Ectodermal cell (in vitro differentiated cells): ENCODE measurements at regions not wholly inside any gene's neighbourhood (a gene's known extent, or its start where the extent isn't known, plus 50 kb on each side); places are given as distances from the start of the nearest gene placed in this dataset.

Experiments used
- H3K27ac ChIP-seq: 2 replicates; pipeline ENCODE4 v1.7.0; 2013; ENCODE audit warnings: mild to moderate bottlenecking, low read depth, low read length; ENCODE audit not compliant: insufficient read depth, poor library complexity, severe bottlenecking
- H3K27me3 ChIP-seq: 2 replicates; pipeline ENCODE4 v1.7.0; 2013; ENCODE audit warnings: mild to moderate bottlenecking, low read length; ENCODE audit not compliant: insufficient read depth, control insufficient read depth, poor library complexity, severe bottlenecking
- H3K36me3 ChIP-seq: one replicate; pipeline ENCODE4 v1.7.0; 2013; ENCODE audit warnings: low read length; ENCODE audit not compliant: control insufficient read depth, insufficient read depth
- H3K4me1 ChIP-seq: one replicate; pipeline ENCODE4 v1.7.0; 2013; ENCODE audit warnings: low read length; ENCODE audit not compliant: control insufficient read depth, insufficient read depth
- H3K4me3 ChIP-seq: 2 replicates; pipeline ENCODE4 v1.7.0; 2013; ENCODE audit warnings: low read depth, low read length, control low read depth; ENCODE audit not compliant: insufficient read depth
- H3K9me3 ChIP-seq: 2 replicates; pipeline ENCODE4 v1.7.0; 2013; ENCODE audit warnings: mild to moderate bottlenecking, low read length, moderate library complexity; ENCODE audit not compliant: control insufficient read depth
- WGBS, 2 experiments: methylation state at CpG; one replicate each; pipeline ENCODE4 v1.1.7; 2013; ENCODE audit warnings: missing lambda C conversion rate in 2 of 2; 5-methylcytosine and 5-hydroxymethylcytosine counted together

DNA sequence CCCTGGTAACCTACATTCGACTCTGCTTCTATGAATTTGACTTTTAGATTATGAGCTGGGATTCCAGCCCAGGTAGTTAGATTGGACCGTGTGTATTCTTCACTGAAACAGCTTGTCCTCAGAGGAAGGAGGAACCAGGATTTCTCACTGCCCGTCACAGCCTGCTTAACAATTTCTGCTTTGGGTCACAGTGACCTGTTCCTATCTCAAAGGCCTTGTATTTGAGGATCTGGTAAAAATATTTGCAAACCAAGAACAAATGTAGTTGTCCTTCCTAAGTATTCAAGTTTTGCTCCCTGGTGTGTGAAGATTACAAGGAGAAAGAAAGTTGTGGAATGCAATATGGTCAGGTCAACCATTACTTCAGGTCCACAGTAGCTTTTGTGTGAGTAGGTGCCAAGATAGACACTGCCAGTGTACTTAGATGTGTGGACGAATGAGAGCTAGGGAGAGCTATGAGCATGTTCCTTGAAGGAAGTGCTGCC lies 55.1 kb downstream of the KIF4B start:
- H3K27me3 ChIP-seq = no peaks in the 10 kb centered on the region
- 69 to 89% methylated on average over 3 to 4 of the region's 4 CpGs for WGBS, 2 experiments

DNA sequence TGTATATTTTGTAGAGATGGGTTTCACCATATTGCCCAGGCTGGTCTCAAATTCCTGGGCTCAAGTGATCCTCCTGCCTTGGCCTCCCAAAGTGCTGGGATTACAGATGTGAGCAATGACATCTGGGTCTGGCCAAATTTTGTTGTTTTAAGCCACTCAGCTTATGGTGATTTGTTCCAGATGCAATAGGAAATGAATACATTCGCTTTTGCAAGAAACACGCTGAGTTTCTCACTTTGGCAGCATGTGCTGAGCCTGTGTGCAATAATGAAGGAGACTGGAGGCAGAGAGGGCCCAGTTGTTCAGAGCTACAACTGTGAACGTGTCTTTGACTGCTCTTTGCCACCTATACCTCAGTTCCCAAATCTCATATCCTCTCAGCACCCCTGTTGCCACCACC lies 56.4 kb downstream of the KIF4B start:
- H3K4me1 ChIP-seq = no peaks in the 10 kb centered on the region
- no peak overlapping the region for H3K27ac ChIP-seq
- no peaks in the 10 kb centered on the region for H3K36me3 ChIP-seq
- no peaks in the 10 kb centered on the region for H3K27me3 ChIP-seq
- no peaks in the 10 kb centered on the region for H3K9me3 ChIP-seq
- WGBS, 2 experiments = 82 to 88% methylated on average over 3 of the region's 3 CpGs
- no peak overlapping the region for H3K4me3 ChIP-seq

More for the DNA sequence above, 55.1 kb downstream of the KIF4B start:
- Histone ChIP-seq H3K36me3 (no peaks in the 10 kb centered on the region), H3K27ac (no peak overlapping the region), H3K4me3 (no peak overlapping the region), H3K9me3 (no peaks in the 10 kb centered on the region), H3K4me1 (no peaks in the 10 kb centered on the region)

DNA sequence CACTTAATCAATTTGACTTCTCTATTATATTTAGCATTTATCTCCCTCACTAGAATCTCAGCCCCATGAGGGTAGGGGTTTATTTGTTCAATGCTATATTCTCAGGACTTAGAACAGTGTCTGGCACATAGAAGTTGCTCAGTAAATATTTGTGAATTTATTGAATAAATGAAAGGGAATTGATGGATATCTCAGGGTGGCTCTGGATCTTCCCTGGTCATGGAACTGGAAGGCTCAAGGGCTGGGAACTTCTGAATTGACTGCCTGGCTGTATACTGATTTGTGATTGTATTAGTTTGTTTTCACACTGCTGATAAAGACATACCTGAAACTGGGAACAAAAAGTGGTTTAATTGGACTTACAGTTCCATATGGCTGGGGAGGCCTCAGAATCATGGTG lies 57.2 kb downstream of the KIF4B start:
- no peak overlapping the region for H3K27ac ChIP-seq
- H3K4me3 ChIP-seq = no peak overlapping the region
- no peaks in the 10 kb centered on the region for H3K4me1 ChIP-seq
- H3K9me3 ChIP-seq = no peaks in the 10 kb centered on the region
- no peaks in the 10 kb centered on the region for H3K36me3 ChIP-seq
- H3K27me3 ChIP-seq = no peaks in the 10 kb centered on the region

DNA sequence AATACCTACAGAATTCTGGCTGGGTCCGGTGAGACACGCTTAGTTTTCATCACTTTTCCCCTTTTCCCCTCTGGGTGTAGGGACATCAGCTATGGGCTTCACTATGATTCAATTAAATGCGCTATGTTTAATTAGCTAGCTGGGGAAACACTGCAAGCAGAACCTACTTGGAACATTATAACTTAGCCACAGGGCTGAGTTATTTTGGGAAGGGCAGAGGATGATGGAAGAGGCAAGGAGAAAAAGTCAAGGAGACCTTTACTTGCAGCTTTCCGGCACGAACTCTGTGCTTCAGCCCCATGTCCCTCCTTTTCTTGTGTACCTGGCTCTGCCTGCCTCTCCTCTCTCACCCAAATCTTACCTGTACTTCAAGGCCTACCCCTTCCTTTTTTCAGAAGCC lies 62.8 kb downstream of the KIF4B start:
- no peaks in the 10 kb centered on the region for H3K36me3 ChIP-seq

DNA sequence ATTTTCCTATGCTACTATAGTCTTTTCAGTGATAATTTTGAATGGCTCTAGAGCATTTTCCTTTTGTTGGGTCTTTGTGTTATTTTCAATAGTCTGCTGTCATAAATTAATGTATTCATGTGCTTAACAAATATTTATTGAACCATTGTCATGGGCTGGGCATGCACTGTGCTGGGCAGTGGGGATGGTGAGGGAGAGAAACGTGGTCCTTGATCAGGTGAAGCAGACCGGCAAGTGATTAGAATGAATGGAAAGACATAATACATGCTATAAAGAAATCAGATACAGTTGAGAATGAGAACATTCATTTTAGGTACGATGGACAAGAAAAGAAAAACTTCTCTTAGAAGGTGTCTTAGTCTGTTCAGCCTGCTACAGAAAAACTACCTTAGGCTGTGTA lies 66.1 kb downstream of the KIF4B start:
- Histone ChIP-seq H3K4me3 (no peak overlapping the region), H3K36me3 (no peaks in the 10 kb centered on the region), H3K27ac (no peak overlapping the region), H3K4me1 (no peaks in the 10 kb centered on the region), H3K9me3 (no peaks in the 10 kb centered on the region), H3K27me3 (no peaks in the 10 kb centered on the region)
- WGBS, 2 experiments = 95 to 100% methylated on average over 1 to 2 of the region's 3 CpGs

More for the DNA sequence above, 62.8 kb downstream of the KIF4B start:
- Histone ChIP-seq H3K27ac (no peak overlapping the region), H3K4me3 (no peak overlapping the region), H3K4me1 (no peaks in the 10 kb centered on the region), H3K27me3 (no peaks in the 10 kb centered on the region), H3K9me3 (no peaks in the 10 kb centered on the region)
- WGBS, 2 experiments = 96 to 99% methylated on average over 5 of the region's 5 CpGs

DNA sequence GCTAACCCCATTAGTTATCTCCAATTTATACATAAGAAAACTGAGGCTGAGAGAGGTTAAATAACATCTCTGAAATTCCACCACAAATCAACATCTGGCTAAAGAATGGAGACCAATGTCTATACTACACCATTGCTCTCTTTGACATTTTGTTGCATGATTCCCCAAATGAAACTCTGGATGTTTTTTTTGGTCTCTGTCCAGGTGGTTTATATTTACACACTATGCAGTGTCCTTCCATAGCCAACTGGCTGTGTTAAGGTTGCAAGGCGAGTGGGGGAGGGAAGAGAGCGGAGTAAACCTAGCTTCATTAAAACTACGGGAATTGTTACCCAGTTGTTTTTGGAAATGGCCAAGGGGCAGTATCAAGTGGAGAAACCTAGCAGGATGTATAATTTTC lies 67.2 kb downstream of the KIF4B start:
- Histone ChIP-seq H3K27me3 (no peaks in the 10 kb centered on the region), H3K4me3 (no peak overlapping the region), H3K27ac (no peak overlapping the region), H3K4me1 (no peaks in the 10 kb centered on the region), H3K36me3 (no peaks in the 10 kb centered on the region), H3K9me3 (no peaks in the 10 kb centered on the region)
- WGBS, 2 experiments = 84 to 96% methylated on average over 3 of the region's 3 CpGs

DNA sequence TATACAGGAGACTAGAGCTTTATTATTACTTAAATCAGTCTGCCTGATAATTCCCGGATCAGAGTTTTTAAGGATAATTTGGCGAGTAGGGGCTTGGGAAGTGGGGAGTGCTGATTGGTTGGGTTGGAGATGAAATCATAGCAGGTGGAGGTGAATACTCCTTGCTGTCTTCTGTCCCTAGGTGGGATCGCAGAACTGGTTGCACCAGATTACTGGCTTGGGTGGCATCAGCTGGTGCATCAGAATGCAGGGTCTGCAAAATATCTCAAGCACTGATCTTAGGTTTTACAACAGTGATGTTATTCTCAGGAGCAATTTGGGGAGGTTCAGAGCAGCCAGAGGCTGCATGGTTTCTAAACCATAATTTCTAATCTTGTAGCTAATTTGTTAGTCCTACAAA lies 68.1 kb downstream of the KIF4B start:
- no peak overlapping the region for H3K4me3 ChIP-seq
- H3K27me3 ChIP-seq = no peaks in the 10 kb centered on the region
- H3K36me3 ChIP-seq = no peaks in the 10 kb centered on the region
- no peak overlapping the region for H3K27ac ChIP-seq
- no peaks in the 10 kb centered on the region for H3K4me1 ChIP-seq
- H3K9me3 ChIP-seq = no peaks in the 10 kb centered on the region
- 89 to 92% methylated on average over 3 of the region's 3 CpGs for WGBS, 2 experiments

DNA sequence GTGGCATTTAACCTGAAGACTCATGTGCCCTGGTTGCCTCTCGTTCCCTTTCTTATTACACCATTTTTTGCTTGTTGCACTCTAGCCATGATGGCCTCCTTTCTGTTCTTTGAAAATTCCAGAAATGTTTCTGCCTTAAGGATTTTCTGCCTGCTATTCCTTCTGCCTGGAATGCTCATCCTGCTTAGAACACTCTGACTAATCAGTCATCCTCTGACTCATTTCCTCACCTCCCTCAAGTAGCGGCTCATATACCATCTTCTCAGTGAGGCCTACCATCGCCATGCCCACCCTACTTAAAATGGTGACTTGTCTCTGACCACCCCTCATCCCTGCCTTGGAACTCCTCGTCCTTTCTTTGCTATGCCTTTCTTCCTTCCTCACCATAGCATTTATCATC lies 68.8 kb downstream of the KIF4B start:
- Histone ChIP-seq H3K36me3 (no peaks in the 10 kb centered on the region), H3K4me3 (no peak overlapping the region), H3K27me3 (no peaks in the 10 kb centered on the region), H3K9me3 (no peaks in the 10 kb centered on the region), H3K27ac (no peak overlapping the region), H3K4me1 (no peaks in the 10 kb centered on the region)
- 90 to 91% methylated on average over 4 of the region's 4 CpGs for WGBS, 2 experiments

DNA sequence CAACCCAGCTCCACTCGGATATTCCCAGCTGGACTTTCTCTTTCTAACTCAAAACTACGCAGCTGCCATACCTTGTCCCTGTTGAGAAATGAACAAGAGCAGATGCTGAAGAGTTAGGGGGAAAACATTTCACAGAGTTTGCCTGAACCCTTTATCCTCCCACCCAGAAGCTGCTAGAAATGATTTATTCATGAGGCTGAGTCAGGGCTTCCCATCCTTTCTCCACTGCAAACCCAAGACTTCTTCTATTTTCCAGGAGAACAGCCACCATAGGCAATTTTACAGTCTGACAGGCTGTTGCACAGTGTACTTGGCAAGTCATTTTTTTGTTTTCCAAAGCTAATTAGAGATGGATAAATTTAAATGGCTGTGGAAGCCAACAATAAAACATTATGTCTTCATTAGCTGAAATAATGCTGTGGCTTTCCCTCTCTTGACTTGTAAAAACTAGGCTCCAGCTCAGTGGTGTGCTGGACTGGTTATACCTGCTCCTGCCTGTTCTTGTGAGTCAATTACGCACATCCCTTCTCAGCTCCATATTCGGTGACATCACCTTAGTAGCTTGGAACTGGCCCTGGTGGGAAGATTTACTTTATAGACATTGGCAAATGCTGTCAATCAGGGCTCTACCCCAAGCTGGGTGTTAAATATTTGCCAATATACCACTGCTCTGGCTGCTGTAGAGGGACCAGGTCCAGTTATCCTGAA lies 71.9 kb downstream of the KIF4B start:
- Histone ChIP-seq H3K36me3 (no peaks in the 10 kb centered on the region), H3K4me3 (no peak overlapping the region), H3K27me3 (no peaks in the 10 kb centered on the region), H3K4me1 (no peaks in the 10 kb centered on the region), H3K9me3 (no peaks in the 10 kb centered on the region), H3K27ac (no peak overlapping the region)
- WGBS, 2 experiments = 91 to 96% methylated on average over 4 of the region's 4 CpGs

DNA sequence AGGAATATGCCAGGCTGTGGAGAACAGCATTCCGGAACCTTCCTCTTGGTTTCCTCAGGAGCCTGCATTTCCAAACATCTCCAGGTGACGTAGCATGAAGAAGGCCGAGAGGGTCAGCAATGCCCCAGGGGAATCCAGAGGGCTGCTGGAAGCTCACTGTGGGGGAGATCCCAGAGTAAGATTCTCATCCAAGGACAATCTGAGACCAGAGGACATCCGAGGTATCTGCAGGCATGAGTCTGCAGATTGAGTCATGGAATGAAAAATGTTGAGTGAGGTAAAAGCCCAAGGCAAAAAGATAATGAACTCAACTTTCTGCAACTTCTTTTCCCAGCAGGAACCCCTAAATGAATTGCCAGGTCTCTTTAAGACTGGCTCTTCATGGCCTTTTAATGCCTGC lies 73.5 kb downstream of the KIF4B start:
- no peak overlapping the region for H3K27ac ChIP-seq
- WGBS, 2 experiments = 90 to 91% methylated on average over 4 of the region's 4 CpGs
- H3K4me1 ChIP-seq = no peaks in the 10 kb centered on the region
- H3K9me3 ChIP-seq = no peaks in the 10 kb centered on the region
- H3K27me3 ChIP-seq = no peaks in the 10 kb centered on the region
- H3K36me3 ChIP-seq = no peaks in the 10 kb centered on the region
- H3K4me3 ChIP-seq = no peak overlapping the region

DNA sequence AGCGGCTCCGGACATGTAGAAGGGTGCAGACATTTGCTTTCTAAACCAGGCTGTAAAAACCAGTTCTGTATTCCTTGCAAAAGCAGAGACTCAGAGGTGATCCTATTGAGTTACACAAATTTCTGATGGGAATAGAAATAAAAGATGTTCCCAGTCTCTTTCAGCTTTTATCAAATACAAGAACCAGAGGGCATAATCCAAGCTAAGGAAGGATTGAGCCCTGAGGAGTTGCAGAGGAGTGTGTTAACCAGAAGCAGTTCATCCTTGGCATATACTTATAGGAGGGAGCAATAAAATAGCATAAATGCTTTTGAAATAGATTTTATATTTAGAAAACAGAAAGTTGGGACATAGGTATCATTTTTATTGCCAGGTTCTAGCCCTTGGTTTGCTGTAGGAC lies 75.3 kb downstream of the KIF4B start:
- no peaks in the 10 kb centered on the region for H3K36me3 ChIP-seq
- 96 to 97% methylated on average over 2 of the region's 2 CpGs for WGBS, 2 experiments

More for the DNA sequence above, 75.3 kb downstream of the KIF4B start:
- no peak overlapping the region for H3K4me3 ChIP-seq
- H3K27ac ChIP-seq = no peak overlapping the region
- H3K9me3 ChIP-seq = no peaks in the 10 kb centered on the region
- no peaks in the 10 kb centered on the region for H3K4me1 ChIP-seq
- no peaks in the 10 kb centered on the region for H3K27me3 ChIP-seq
